ENCODE measurements at regions not wholly inside any gene's neighbourhood (a gene's known extent, or its start where the extent isn't known, plus 50 kb on each side); places are given as distances from the start of the nearest gene placed in this dataset.

DNA sequence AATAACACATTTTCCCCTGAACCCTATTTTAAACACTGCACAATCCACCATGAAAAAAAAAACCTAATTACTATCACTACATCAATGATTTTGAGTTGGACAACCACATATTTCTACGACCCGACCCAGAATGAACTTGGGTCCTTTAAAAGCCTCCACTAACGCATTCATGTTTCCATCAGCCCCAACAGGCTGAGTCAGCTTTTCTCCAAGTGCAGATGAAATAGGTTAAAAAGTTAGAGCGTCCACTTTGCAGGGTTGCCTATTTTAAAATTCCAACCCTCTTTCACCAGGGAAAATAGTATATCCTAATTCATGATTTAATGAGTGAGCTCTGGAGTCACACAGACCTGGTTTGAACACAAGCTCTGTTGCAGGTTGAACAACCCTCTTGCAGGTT lies 501.0 kb upstream of the SORCS1 start:
- Histone ChIP-seq H3K27me3 (ENCODE audit: insufficient read depth, low read depth, low read length) (no peaks in the 10 kb centered on the region), H3K79me2 (replicated peaks; ENCODE audit: insufficient read depth, low read length) (no peaks in the 10 kb centered on the region), H4K20me1 (ENCODE audit: insufficient read depth) (no peaks in the 10 kb centered on the region), H3K4me3 (ENCODE audit: low read length) (no peak overlapping the region), H3K9ac (ENCODE audit: low read length) (no peak overlapping the region), H3K36me3 (ENCODE audit: insufficient read depth, low read length) (no peaks in the 10 kb centered on the region), H3K9me2 (ENCODE audit: insufficient read depth, low read length) (no peaks in the 10 kb centered on the region), H2AFZ (ENCODE audit: low read depth, low read length) (no peak overlapping the region), H3F3A (ENCODE audit: insufficient read depth, low read length, poor library complexity, severe bottlenecking) (no peaks in the 10 kb centered on the region), H3K9me3 (ENCODE audit: low read length) (no peaks in the 10 kb centered on the region), H3K4me2 (ENCODE audit: low read length) (no peak overlapping the region), H3K27ac (ENCODE audit: low read length) (no peak overlapping the region)
- TF ChIP-seq CTCF (IDR thresholded peaks at IDR 0.05; ENCODE audit: poor library complexity, severe bottlenecking) (no peak), EZH2 (IDR thresholded peaks at IDR 0.05; ENCODE audit: borderline replicate concordance, insufficient read depth, low read length, poor library complexity, severe bottlenecking) (no peak), RAD21 (conservative IDR thresholded peaks at IDR 0.05) (no peak), SMC3 (conservative IDR thresholded peaks at IDR 0.05; ENCODE audit: poor library complexity) (no peak), MXI1 (conservative IDR thresholded peaks at IDR 0.05; ENCODE audit: poor library complexity, severe bottlenecking) (no peak), POLR2AphosphoS5 (IDR thresholded peaks at IDR 0.05) (no peak), TAF1 (IDR thresholded peaks at IDR 0.05; ENCODE audit: low read depth) (no peak), EP300 (conservative IDR thresholded peaks at IDR 0.05; ENCODE audit: poor library complexity, severe bottlenecking) (no peak)
- TF ChIP-seq, protein P1, sequence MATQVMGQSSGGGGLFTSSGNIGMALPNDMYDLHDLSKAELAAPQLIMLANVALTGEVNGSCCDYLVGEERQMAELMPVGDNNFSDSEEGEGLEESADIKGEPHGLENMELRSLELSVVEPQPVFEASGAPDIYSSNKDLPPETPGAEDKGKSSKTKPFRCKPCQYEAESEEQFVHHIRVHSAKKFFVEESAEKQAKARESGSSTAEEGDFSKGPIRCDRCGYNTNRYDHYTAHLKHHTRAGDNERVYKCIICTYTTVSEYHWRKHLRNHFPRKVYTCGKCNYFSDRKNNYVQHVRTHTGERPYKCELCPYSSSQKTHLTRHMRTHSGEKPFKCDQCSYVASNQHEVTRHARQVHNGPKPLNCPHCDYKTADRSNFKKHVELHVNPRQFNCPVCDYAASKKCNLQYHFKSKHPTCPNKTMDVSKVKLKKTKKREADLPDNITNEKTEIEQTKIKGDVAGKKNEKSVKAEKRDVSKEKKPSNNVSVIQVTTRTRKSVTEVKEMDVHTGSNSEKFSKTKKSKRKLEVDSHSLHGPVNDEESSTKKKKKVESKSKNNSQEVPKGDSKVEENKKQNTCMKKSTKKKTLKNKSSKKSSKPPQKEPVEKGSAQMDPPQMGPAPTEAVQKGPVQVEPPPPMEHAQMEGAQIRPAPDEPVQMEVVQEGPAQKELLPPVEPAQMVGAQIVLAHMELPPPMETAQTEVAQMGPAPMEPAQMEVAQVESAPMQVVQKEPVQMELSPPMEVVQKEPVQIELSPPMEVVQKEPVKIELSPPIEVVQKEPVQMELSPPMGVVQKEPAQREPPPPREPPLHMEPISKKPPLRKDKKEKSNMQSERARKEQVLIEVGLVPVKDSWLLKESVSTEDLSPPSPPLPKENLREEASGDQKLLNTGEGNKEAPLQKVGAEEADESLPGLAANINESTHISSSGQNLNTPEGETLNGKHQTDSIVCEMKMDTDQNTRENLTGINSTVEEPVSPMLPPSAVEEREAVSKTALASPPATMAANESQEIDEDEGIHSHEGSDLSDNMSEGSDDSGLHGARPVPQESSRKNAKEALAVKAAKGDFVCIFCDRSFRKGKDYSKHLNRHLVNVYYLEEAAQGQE (IDR thresholded peaks at IDR 0.05; ENCODE audit: borderline replicate concordance): no peak

DNA sequence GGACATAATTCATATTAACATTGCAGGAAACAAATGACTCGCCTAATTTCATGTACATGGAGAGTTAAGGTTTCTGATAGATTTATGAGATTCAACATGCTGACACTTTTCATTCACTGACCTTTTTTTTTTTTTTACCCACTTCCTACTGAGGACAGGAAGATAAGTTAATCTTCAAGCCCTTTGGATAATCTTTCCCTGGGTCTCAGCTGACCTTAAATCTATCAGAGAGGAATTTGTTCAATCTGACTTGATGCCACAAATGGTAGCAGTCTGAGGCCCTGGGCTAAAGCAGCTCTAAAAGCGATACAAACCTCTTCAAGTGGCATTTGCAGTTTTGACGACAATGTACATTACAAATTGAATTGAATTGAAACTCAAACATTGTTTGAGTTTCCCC lies 493.3 kb upstream of the SORCS1 start:
- Histone ChIP-seq H3K9me2 (ENCODE audit: insufficient read depth, low read length) (no peaks in the 10 kb centered on the region), H3K79me2 (replicated peaks; ENCODE audit: insufficient read depth, low read length) (no peaks in the 10 kb centered on the region), H3F3A (ENCODE audit: insufficient read depth, low read length, poor library complexity, severe bottlenecking) (no peaks in the 10 kb centered on the region), H4K20me1 (ENCODE audit: insufficient read depth) (no peaks in the 10 kb centered on the region), H2AFZ (ENCODE audit: low read depth, low read length) (no peak overlapping the region), H3K27me3 (ENCODE audit: insufficient read depth, low read depth, low read length) (no peaks in the 10 kb centered on the region), H3K4me2 (ENCODE audit: low read length) (no peak overlapping the region), H3K4me3 (ENCODE audit: low read length) (no peak overlapping the region), H3K9me3 (ENCODE audit: low read length) (no peaks in the 10 kb centered on the region), H3K27ac (ENCODE audit: low read length) (no peak overlapping the region), H3K36me3 (ENCODE audit: insufficient read depth, low read length) (no peaks in the 10 kb centered on the region), H3K9ac (ENCODE audit: low read length) (no peak overlapping the region)
- no peak for TF ChIP-seq CTCF (IDR thresholded peaks at IDR 0.05; ENCODE audit: poor library complexity, severe bottlenecking)
- TF ChIP-seq RAD21 (conservative IDR thresholded peaks at IDR 0.05): no peak
